Mesothelial cell of epicardium (in vitro differentiated cells): ENCODE measurements at regions not wholly inside any gene's neighbourhood (a gene's known extent, or its start where the extent isn't known, plus 50 kb on each side); places are given as distances from the start of the nearest gene placed in this dataset.

Experiments
- DNase-seq, 2 experiments: peaks; one replicate each; pipeline ENCODE4 v3.0.0; 2021; ENCODE audit warnings: low spot score in 2 of 2; ENCODE audit not compliant: unreplicated experiment in 2 of 2
- H3K27ac Mint-ChIP-seq: 2 replicates; pipeline ENCODE4 v1.8.0; 2021; ENCODE audit warnings: mixed read lengths
- H3K27me3 Mint-ChIP-seq: 2 replicates; pipeline ENCODE4 v1.8.0; 2021; ENCODE audit warnings: low read depth, mixed read lengths
- H3K36me3 Mint-ChIP-seq: 2 replicates; pipeline ENCODE4 v1.8.0; 2021; ENCODE audit warnings: mixed read lengths
- H3K4me1 Mint-ChIP-seq: 2 replicates; pipeline ENCODE4 v1.8.0; 2021; ENCODE audit warnings: mixed read lengths
- H3K4me3 Mint-ChIP-seq: 2 replicates; pipeline ENCODE4 v1.8.0; 2021; ENCODE audit warnings: mild to moderate bottlenecking, moderate library complexity, mixed read lengths
- H3K9me3 Mint-ChIP-seq: 2 replicates; pipeline ENCODE4 v1.8.0; 2021; ENCODE audit warnings: mixed read lengths
- TF ChIP-seq, protein P1 (sequence below): fragments of 200-600 bp; sonication (generic); IDR thresholded peaks from one replicate; pipeline ENCODE4 v1.5.0; 2021; ENCODE audit warnings: antibody characterized with exemption; ENCODE audit not compliant: unreplicated experiment

DNA sequence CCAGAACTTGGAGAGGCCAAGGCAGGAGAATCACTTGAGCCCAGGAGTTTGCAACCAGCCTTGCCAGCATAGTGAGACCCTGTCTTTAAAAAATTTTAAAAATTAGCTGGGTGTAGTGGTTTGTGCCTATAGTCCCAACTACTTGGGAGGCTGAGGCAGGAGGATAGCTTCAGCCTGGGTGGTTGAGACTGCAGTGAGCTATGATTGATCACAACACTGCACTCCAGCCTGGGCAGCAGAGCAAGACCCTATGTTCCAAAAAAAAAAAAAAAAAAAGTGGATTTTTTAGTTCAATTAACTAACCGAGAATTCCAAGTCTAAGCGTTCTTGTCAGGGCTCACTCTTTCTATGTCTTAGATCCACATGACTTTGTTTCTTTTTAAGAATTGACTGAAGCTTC lies 130.3 kb upstream of the NRIP1 start:
- Mint-ChIP-seq H3K27me3 (no peaks in the 10 kb centered on the region), H3K9me3 (peaks cover 4% of the 10 kb centered on the region)

DNA sequence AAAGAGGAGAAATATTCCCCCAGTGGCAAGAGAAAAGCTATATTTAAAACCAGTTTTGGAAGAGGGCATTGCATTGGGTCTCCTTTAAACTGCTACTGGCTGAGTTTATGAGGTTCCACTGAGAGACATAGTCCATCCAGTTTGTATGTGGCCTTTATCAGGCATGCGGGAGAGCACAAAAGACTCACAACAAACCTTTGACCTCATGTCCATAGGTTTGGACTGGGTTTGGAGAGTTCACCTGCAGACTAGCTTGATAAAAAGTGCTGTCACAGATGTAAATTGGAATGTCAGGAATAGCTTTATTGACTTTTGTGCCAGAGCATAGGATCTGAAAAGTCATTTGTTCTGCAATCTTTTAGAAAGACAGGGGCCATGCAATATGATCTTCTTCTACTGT lies 131.0 kb upstream of the NRIP1 start:
- no peaks in the 10 kb centered on the region for H3K36me3 Mint-ChIP-seq
- H3K4me3 Mint-ChIP-seq = no peak overlapping the region
- TF ChIP-seq, protein P1, sequence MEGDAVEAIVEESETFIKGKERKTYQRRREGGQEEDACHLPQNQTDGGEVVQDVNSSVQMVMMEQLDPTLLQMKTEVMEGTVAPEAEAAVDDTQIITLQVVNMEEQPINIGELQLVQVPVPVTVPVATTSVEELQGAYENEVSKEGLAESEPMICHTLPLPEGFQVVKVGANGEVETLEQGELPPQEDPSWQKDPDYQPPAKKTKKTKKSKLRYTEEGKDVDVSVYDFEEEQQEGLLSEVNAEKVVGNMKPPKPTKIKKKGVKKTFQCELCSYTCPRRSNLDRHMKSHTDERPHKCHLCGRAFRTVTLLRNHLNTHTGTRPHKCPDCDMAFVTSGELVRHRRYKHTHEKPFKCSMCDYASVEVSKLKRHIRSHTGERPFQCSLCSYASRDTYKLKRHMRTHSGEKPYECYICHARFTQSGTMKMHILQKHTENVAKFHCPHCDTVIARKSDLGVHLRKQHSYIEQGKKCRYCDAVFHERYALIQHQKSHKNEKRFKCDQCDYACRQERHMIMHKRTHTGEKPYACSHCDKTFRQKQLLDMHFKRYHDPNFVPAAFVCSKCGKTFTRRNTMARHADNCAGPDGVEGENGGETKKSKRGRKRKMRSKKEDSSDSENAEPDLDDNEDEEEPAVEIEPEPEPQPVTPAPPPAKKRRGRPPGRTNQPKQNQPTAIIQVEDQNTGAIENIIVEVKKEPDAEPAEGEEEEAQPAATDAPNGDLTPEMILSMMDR = no peak
- peaks cover 13% of the 10 kb centered on the region for H3K4me1 Mint-ChIP-seq
- H3K27me3 Mint-ChIP-seq = no peaks in the 10 kb centered on the region
- no peak overlapping the region for H3K27ac Mint-ChIP-seq
- H3K9me3 Mint-ChIP-seq = peaks cover 4% of the 10 kb centered on the region
- no peak for DNase-seq

More for the DNA sequence above, 130.3 kb upstream of the NRIP1 start:
- Mint-ChIP-seq H3K36me3 (no peaks in the 10 kb centered on the region), H3K4me3 (no peak overlapping the region), H3K27ac (no peak overlapping the region), H3K4me1 (peaks cover 13% of the 10 kb centered on the region)
- TF ChIP-seq, protein P1 = no peak
- DNase-seq = no peak

DNA sequence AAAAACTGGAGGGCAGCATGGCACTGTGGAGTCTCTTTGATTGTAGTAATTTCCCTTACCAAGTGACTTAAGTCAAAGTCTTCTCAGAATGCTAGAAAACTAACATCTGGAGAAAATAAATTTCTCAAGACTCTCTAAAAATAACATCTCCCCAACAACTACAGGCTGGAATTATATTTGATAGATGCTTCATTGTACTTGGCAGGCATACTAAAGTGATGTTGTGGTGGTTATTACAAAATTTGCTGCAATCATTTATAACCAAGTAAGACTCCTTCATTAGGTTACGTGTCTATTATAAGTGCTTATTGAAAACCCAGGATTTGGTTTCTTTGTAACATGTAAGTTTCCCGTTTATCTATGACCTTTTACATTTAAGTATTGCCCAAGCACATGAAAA lies 132.9 kb upstream of the NRIP1 start:
- Mint-ChIP-seq H3K36me3 (no peaks in the 10 kb centered on the region), H3K4me1 (peaks cover 20% of the 10 kb centered on the region), H3K27ac (peak overlapping the region; percentile 6), H3K9me3 (no peaks in the 10 kb centered on the region), H3K4me3 (no peak overlapping the region), H3K27me3 (no peaks in the 10 kb centered on the region)
- TF ChIP-seq, protein P1 = no peak
- no peak for DNase-seq

DNA sequence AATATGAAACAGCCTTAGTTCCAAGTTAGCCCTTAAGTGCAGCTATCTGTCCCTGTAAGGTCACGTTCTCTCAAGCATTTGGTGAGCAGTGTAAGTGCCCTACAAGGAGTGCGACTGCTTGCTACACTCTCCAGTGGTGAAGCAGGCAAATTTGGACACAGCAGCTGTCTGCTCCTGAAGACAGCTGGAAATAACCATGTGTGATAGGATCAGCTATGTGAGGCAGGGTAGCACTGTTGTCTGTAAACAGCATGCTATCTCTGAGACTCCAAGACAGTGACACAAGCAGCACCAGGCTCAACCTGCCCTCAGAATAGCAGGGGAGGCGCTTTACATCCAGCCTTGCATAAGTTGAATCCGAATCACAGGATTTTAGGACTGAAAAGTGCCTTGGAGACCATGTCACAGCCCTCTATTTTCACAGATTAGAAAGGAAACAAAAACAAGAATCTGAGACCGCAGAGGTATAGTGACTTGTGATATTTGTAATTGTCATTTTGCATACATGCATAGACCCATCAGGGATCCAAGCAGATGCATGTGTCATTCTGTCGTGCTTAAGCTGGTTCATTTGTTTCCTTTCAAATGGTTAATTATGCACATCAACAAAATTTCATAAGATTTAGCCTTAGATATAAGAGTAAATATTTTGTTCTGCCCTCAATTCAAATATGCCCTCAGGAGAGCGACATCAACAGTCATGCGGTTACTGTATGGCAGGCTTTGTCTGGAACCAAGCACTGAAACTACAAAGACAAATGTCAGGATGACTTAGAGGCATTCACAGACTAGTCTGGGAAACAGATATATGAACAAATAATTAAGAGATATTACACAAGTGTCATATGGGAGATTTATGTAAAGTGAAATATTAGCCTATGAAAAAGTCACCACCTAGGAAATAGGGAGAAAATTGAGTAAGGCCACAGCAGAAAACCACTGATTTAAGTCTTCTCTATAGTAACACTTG lies 134.9 kb upstream of the NRIP1 start:
- H3K36me3 Mint-ChIP-seq = no peaks in the 10 kb centered on the region

DNA sequence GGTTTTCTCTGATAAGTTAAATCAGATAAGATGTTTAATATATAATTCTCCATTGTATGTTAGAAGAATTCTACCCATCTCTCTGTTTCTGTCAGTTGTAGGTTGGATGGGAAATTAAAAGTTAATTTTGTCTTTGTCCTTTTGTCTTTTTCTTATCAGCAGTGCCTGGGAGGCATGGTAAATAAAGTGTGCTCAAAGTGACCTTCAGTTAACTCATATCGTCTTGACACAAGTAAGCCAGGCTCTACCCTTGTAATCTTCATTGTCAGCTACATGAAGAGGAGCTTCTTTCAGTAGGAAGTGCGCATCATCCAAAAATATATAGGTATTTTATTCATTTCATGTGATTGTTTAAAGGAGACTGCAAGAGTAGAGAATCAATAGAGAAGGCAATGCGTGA lies 138.9 kb upstream of the NRIP1 start:
- peaks cover 46% of the 10 kb centered on the region for H3K4me1 Mint-ChIP-seq
- no peaks in the 10 kb centered on the region for H3K36me3 Mint-ChIP-seq
- TF ChIP-seq, protein P1 = no peak
- DNase-seq = no peak
- no peak overlapping the region for H3K4me3 Mint-ChIP-seq
- no peaks in the 10 kb centered on the region for H3K27me3 Mint-ChIP-seq
- peak overlapping the region; percentile 86 for H3K27ac Mint-ChIP-seq
- peaks cover 5% of the 10 kb centered on the region for H3K9me3 Mint-ChIP-seq

More for the DNA sequence above, 134.9 kb upstream of the NRIP1 start:
- Mint-ChIP-seq H3K27ac (no peak overlapping the region), H3K27me3 (no peaks in the 10 kb centered on the region), H3K4me3 (no peak overlapping the region), H3K4me1 (peaks cover 36% of the 10 kb centered on the region), H3K9me3 (no peaks in the 10 kb centered on the region)
- TF ChIP-seq, protein P1 = no peak
- DNase-seq = no peak
